AG04449 (cell line): ENCODE measurements at regions not wholly inside any gene's neighbourhood (a gene's known extent, or its start where the extent isn't known, plus 50 kb on each side); places are given as distances from the start of the nearest gene placed in this dataset.
"Not testable (repeated sequence)": the region's sequence is repeated elsewhere in the genome, so short reads cannot be mapped to it uniquely, and the experiment has no call there.

Experiments used
- CTCF ChIA-PET: fragments of 350-600 bp; formaldehyde crosslinking; extraction: SDS; loops from one replicate; lab custom pipeline; 2021; ENCODE audit warnings: antibody characterized with exemption; lab: Yijun Ruan, JAX
- POLR2A ChIA-PET: fragments of 400-600, 350-600 bp; formaldehyde crosslinking; extraction: SDS; loops from one replicate; lab custom pipeline; 2020; ENCODE audit warnings: antibody characterized with exemption, inconsistent platforms; lab: Yijun Ruan, JAX
- DNase-seq: peaks from one replicate; pipeline ENCODE4 v3.0.0-alpha.2; 2010; ENCODE audit warnings: low read depth, low spot score
- H3K4me3 ChIP-seq: 2 replicates; pipeline ENCODE4 v1.5.1; 2011; ENCODE audit warnings: low read depth, mild to moderate bottlenecking, control low read depth, low read length
- CTCF ChIP-seq: IDR thresholded peaks from one replicate; pipeline ENCODE4 v1.5.1; 2011; ENCODE audit warnings: mild to moderate bottlenecking, moderate library complexity, low read length, control low read depth, inconsistent platforms; ENCODE audit not compliant: insufficient read depth; ENCODE audit errors: missing control alignments

- ChIA-PET CTCF (interaction anchor here (1.0 to 4.8 kb wide), 10 partner anchors 11 to 475 kb away, joined by 4 to 75 read pairs (median 6); partner anchors contain the start of gene NFKBIA), POLR2A (no interaction called here)
- no peak for DNase-seq
- TF ChIP-seq CTCF, result no peak
- no peak overlapping the region for H3K4me3 ChIP-seq
Observed at GRCh38 chr14:35213143-35213788, 78.9 kb upstream of the PSMA6 start.

- TF ChIP-seq CTCF, result no peak
- POLR2A ChIA-PET, result interaction anchor here (1.5 kb wide), 1 partner anchor 190 kb away, joined by 9 read pairs; no protein-coding TSS in a partner anchor
- CTCF ChIA-PET, result interaction anchor here (0.9 to 4.8 kb wide), 15 partner anchors 8 to 474 kb away, joined by 3 to 75 read pairs (median 7); partner anchors contain the start of gene NFKBIA
Observed at GRCh38 chr14:35213869-35214387, 78.3 kb upstream of the PSMA6 start.

GRCh38 chr14:35214402-35214801 lies 77.8 kb upstream of the PSMA6 start:
- not testable (repeated sequence) for H3K4me3 ChIP-seq, DNase-seq
- CTCF ChIA-PET, result interaction anchor here (0.5 to 4.8 kb wide), 45 partner anchors 8 to 476 kb away, joined by 3 to 75 read pairs (median 5); partner anchors contain the start of genes NFKBIA and PSMA6
- POLR2A ChIA-PET, result interaction anchor here (1.5 kb wide), 1 partner anchor 189 kb away, joined by 9 read pairs; no protein-coding TSS in a partner anchor

More at GRCh38 chr14:35213869-35214387, 78.3 kb upstream of the PSMA6 start:
- DNase-seq, result no peak
- H3K4me3 ChIP-seq, result no peak overlapping the region

GRCh38 chr14:35215110-35215813 lies 76.9 kb upstream of the PSMA6 start:
- ChIA-PET POLR2A (interaction anchor here (0.7 to 1.5 kb wide), 3 partner anchors 108 to 200 kb away, joined by 3 to 9 read pairs (median 3); no protein-coding TSS in a partner anchor), CTCF (interaction anchor here (0.5 to 4.8 kb wide), 47 partner anchors 9 to 475 kb away, joined by 3 to 75 read pairs (median 5); partner anchors contain the start of genes NFKBIA and PSMA6)
- TF ChIP-seq CTCF, result peak; percentile 45
- no peak overlapping the region for H3K4me3 ChIP-seq
- peak; percentile 29 for DNase-seq

- CTCF ChIA-PET, result interaction anchor here (0.9 to 2.5 kb wide), 4 partner anchors 16 to 196 kb away, joined by 3 to 11 read pairs (median 4); partner anchors contain the start of gene NFKBIA
- POLR2A ChIA-PET, result not testable (repeated sequence)
Observed at GRCh38 chr14:35218176-35218575, 74.0 kb upstream of the PSMA6 start.

GRCh38 chr14:35218963-35219362 lies 73.2 kb upstream of the PSMA6 start:
- POLR2A ChIA-PET, result no interaction called here
- H3K4me3 ChIP-seq, result no peak overlapping the region
- TF ChIP-seq CTCF, result no peak
- no peak for DNase-seq
- CTCF ChIA-PET, result interaction anchor here (1.0 to 3.7 kb wide), 5 partner anchors 11 to 195 kb away, joined by 3 to 14 read pairs (median 5); no protein-coding TSS in a partner anchor

More at GRCh38 chr14:35218176-35218575, 74.0 kb upstream of the PSMA6 start:
- DNase-seq, H3K4me3 ChIP-seq: not testable (repeated sequence)
